ENCODE measurements at regions not wholly inside any gene's neighbourhood (a gene's known extent, or its start where the extent isn't known, plus 50 kb on each side); places are given as distances from the start of the nearest gene placed in this dataset.
A peak's percentile ranks its signal among the peaks of the same experiment; 100 is the strongest.

GRCh38 chr10:44618910-44619309, 234.0 kb upstream of the CXCL12 start:
- no peak for DNase-seq (ENCODE audit: low read depth in 2 of 2)

DNA sequence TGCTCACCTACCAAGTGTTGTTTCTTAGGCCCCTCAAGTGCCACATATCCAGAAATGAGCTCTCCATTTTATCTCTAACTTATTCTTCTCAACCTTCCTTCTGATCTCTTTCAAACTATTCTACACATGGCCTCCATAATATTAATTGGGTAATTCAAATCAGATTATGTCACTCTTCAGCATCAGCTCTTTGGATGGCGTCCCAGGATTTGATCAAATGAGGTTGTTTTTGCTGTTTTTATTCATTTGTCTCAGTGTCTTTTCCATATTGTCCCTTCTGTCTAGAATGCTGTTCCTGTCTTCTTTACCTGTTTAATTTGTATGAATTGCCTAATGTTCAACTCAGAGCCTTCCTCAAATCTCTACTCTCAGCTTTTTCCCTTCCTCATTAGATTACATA, 234.6 kb upstream of the CXCL12 start:
- no peak for DNase-seq (ENCODE audit: low read depth in 2 of 2)

DNA sequence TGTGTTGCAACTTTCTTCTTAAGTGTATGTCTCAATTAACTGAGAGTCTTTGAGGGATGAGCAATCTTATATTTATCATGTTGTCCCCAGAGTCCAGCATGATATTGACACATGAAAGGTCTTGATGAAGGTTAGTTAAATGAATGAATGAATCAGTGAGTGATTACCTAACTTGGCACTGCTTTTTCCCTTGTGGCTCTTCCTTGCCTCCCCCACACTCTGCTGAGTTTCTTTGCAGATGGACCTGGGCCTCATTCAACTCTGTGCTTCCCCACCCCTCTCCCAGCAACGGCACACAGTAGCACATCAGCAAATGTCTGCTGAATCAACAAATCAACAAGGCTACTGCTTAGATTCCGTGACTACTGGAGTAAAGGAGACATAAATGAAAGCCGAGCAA, 235.1 kb upstream of the CXCL12 start:
- DNase-seq (ENCODE audit: low read depth in 2 of 2), result peak; percentile 51 to 66

- DNase-seq (ENCODE audit: low read depth in 2 of 2), result no peak
Measured at GRCh38 chr10:44627591-44628354, 242.9 kb upstream of the CXCL12 start.

- peak; percentile 72 to 84 for DNase-seq (ENCODE audit: low read depth in 2 of 2)
Measured at GRCh38 chr10:44628921-44629320, 244.0 kb upstream of the CXCL12 start.

DNA sequence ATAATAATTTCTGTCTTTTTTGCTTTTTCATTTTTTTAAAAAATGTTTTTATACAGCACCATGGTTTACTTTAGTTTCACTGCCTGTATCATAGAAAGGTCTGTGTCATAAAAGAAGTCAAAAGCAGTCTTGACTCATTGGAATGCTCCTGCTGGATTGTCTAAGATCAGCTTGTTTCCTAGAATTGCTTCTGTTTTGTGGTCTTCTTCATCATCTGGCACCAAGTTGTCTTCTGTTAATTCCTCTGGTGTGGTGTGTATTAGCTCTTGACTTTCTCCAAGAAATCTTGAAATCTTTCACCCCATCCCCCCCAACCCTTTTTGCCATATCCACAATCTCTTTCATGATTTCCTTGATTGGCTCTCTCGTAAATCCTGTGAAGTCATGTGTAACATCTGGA, 250.3 kb upstream of the CXCL12 start:
- DNase-seq (ENCODE audit: low read depth in 2 of 2), result no peak

GRCh38 chr10:44636625-44637024, 251.7 kb upstream of the CXCL12 start:
- DNase-seq (ENCODE audit: low read depth in 2 of 2), result no peak

DNA sequence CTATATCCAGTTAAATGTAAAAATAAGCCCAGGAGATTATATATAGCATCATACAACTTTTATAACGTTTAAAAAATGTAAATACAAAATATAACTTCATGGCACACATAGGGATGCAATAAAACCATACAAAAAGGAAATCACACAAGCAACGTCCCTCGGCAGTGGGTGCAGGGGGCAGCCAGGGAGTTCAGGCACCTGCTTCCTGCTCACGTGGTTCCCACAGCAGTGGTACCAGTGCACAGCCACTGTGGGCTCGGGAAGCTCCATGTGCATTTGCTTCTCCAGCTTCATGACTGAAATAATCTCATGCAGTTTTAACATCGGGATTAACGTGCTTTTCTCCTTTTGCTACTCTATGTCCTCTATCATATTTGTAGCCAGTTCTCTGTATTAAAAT, 255.5 kb upstream of the CXCL12 start:
- DNase-seq (ENCODE audit: low read depth in 2 of 2), result no peak

- no peak for DNase-seq (ENCODE audit: low read depth in 2 of 2)
Measured at GRCh38 chr10:44647473-44647872, 262.6 kb upstream of the CXCL12 start.

DNA sequence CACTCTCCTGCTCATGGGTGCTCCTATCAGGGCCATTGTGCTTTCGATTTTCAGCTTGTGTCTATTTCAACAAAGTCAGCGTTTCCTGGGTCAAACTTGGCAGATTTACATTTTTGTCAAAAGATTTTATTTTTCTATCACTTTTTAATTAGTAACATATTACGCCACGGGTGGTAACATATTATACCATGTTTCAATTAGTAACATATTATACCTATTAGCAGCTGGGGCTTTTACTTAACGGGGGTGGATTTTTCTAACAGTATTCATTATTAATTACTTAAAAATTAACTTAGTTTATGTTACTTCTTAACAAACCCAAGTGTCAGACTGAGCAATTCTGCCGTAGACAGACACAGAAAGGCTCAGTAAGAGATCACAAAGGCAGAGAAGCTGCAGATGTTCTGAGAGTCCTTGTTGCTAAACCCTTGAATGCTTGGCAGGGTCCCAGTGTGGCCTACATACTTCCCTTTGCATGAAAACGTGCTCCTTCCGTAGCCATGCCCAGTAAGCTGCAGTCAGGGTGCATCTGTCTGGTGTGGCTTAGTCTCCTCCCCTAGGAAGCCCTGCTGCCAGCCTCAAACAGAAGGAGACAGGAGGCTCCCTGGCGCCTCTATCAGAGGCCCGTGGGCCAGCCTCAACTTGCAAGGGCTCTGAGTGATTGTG, 263.1 kb upstream of the CXCL12 start:
- peak; percentile 74 to 78 for DNase-seq (ENCODE audit: low read depth in 2 of 2)

DNA sequence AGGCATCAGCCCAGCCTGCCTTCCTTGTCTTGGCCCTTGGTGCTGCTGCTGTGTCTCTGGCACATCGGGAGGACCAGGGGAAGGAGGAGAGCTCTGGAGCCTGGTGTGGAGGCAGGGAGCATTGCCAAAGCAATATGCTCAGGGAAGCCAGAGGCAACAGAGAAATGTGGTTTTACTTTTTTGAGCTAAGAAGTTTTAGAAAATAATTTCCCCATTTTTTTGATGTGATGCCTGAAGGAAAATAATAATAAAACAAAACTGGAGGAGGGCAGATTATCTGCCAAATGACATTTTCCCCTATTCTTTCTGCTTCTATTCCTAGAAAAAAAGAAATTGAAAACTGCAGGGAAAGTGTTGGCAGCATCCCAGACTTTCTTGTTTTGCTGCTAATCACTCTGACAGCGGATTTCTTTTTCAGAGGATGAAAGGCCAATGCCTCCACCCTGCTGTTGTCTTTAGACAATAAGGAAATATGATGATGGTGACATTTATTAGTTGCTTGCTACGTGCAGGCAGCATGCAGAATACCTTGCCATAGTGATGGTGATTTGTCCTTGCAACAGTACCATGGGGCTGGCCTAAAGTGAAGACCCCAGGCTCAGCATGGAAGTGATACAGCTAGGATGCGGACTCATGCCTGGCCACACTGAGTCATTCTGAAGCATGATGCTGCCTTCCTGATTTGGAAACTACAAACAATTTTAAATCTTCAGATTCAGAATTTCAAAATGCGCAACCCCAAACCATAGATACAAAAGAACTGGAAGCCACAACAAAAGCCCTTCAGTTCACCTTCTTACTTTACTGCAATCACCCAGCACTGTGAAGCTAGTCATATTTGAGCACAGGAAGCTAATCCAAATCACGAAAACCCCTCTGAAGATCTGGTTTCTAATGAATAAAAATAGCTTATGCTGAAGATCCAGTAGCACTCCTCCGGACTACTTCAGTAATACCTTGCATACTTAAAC, 260.2 kb upstream of the TMEM72 start:
- DNase-seq (ENCODE audit: low read depth in 2 of 2), result no peak

GRCh38 chr10:44651834-44652233, 259.3 kb upstream of the TMEM72 start:
- DNase-seq (ENCODE audit: low read depth in 2 of 2), result no peak

DNA sequence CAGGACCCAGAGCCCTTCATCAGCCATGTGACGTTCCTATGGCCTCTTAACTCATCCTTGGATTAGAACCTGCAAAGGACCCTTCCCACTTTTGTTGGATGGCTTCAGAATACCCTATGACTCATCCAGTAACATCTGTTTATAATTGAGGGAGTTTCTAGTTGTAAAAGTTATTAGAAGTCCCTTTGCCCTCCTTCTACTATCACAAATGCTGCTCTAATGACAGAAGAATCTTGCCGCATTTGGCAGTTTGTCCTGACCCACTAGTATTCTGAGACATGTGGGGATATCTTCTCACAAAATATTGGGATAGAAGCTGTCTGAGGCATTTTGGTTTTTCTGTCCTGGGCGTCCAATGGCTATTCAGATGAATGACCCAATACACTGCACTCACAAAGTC, 251.8 kb upstream of the TMEM72 start:
- no peak for DNase-seq (ENCODE audit: low read depth in 2 of 2)

- DNase-seq (ENCODE audit: low read depth in 2 of 2), result no peak
Measured at GRCh38 chr10:44660271-44660670, 250.9 kb upstream of the TMEM72 start.

- DNase-seq (ENCODE audit: low read depth in 2 of 2), result peak in 1 of 2 experiments; percentile 17
Measured at GRCh38 chr10:44662051-44662450, 249.1 kb upstream of the TMEM72 start.

GRCh38 chr10:44668336-44668735, 242.8 kb upstream of the TMEM72 start:
- no peak for DNase-seq (ENCODE audit: low read depth in 2 of 2)

- no peak for DNase-seq (ENCODE audit: low read depth in 2 of 2)
Measured at GRCh38 chr10:44671319-44671718, 239.8 kb upstream of the TMEM72 start.

DNA sequence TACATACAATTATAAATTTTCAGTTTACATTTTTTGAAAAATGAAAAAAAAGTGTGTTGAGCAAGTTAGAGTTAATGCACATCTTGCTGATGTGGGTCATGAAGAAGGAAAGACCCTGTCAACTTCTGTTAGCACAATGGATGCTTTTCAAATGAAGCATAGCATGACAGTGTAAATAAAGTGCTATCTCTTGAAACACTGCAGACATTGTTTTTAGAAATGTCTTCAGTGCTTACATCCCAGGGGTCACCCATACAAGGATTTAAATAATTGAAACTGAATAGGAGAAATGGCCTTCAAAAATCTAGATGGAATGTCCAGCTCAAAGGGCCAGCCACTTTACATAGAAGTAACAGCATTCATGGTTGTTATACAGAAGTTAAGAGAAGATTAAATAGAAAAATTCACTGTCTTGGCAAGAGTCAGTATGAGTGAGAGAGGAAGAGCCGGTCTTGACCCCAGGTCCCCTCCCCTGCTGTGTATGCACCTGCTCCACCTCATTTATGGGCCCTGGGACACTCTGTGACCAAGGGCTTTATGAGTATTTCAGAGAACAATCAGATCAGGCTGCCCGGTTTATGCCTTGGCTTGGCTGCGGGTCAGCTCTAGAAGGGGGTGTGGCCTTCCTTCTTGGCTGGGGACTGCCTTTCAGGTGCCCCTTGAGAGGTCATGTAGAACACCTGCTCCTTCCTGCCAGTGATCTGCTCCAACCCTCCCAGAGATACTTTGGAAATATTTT, 237.7 kb upstream of the TMEM72 start:
- DNase-seq (ENCODE audit: low read depth in 2 of 2), result no peak

GRCh38 chr10:44674536-44675386, 236.4 kb upstream of the TMEM72 start:
- no peak for DNase-seq (ENCODE audit: low read depth in 2 of 2)

DNA sequence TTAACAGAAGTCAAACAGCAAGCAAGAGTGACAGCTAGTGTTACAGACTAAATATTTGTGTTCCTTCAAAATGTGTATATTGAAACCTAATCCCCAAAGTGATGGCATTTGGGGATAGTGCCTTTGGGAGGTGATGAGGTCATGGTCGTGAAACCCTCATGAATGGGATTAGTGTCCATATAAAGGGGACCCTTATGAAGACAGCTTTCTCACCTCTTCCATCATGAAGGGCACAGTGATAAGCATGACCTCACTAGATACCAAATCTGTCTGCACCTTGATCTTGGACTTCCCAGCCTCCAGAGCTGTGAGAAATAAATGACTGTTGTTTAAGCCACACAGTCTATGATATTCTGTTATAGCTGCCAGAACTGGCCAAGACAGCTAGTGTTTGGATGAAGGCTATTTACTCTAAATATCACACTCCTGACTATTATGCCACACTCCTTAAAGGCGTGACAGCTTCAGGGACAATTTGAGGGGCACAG, 235.7 kb upstream of the TMEM72 start:
- DNase-seq (ENCODE audit: low read depth in 2 of 2), result no peak
